HEK293 (cell line): ENCODE measurements at regions not wholly inside any gene's neighbourhood (a gene's known extent, or its start where the extent isn't known, plus 50 kb on each side); places are given as distances from the start of the nearest gene placed in this dataset.

Source experiments
- CTCF ChIA-PET: fragments of 350-600 bp; formaldehyde crosslinking; extraction: SDS; loops from one replicate; lab custom pipeline; 2021; ENCODE audit warnings: antibody characterized with exemption; lab: Yijun Ruan, JAX
- POLR2A ChIA-PET: fragments of 300-600 bp; formaldehyde crosslinking; extraction: SDS; loops from one replicate; lab custom pipeline; 2020; ENCODE audit warnings: antibody characterized with exemption, inconsistent platforms; lab: Yijun Ruan, JAX
- H3K27ac ChIP-seq: fragments of 200-500 bp; sonication (Bioruptor generic); 2 replicates; pipeline ENCODE4 v1.5.1; 2014; ENCODE audit warnings: low read depth, low read length, control low read depth, inconsistent platforms; ENCODE audit errors: extremely low read depth
- H3K36me3 ChIP-seq, 2 experiments: fragments of 200-500 bp in 1 of 2; sonication (Bioruptor generic) in 1 of 2; 1 replicate in 1 of 2; 2 replicates in 1 of 2; pipeline ENCODE4 v1.5.1; 2014 to 2017; ENCODE audit warnings: inconsistent platforms in 2 of 2, low read length in 2 of 2; ENCODE audit not compliant: control insufficient read depth in 2 of 2, insufficient read depth in 1 of 2
- H3K4me1 ChIP-seq: fragments of 200-500 bp; sonication (Bioruptor generic); 2 replicates; pipeline ENCODE4 v1.5.1; 2014; ENCODE audit warnings: mild to moderate bottlenecking, low read length, inconsistent platforms; ENCODE audit not compliant: control insufficient read depth, insufficient read depth
- H3K4me3 ChIP-seq: 2 replicates; pipeline ENCODE4 v1.5.1; 2011; ENCODE audit warnings: low read depth, mild to moderate bottlenecking, control low read depth, low read length, moderate library complexity
- H3K9me3 ChIP-seq: fragments of 200-500 bp; sonication (Bioruptor generic); 2 replicates; pipeline ENCODE4 v1.5.1; 2014; ENCODE audit warnings: low read depth, low read length, inconsistent platforms; ENCODE audit not compliant: control insufficient read depth, insufficient read depth
- BCL11B ChIP-seq: fragments of 450-650 bp; formaldehyde crosslinking; IDR thresholded peaks from 2 replicates; pipeline ENCODE4 v1.5.1; 2016; ENCODE audit warnings: low read depth, missing biosample characterization, missing genetic modification characterization
- GLIS2 ChIP-seq: fragments of 450-650 bp; formaldehyde crosslinking; IDR thresholded peaks from 2 replicates; pipeline ENCODE4 v1.5.1; 2016; ENCODE audit warnings: missing biosample characterization, missing genetic modification characterization
- TRIM28 ChIP-seq: IDR thresholded peaks from 2 replicates; pipeline ENCODE4 v1.6.1; 2011; ENCODE audit warnings: low read length, control low read depth, borderline replicate concordance
- YY2 ChIP-seq: fragments of 450-650 bp; formaldehyde crosslinking; IDR thresholded peaks from 2 replicates; pipeline ENCODE4 v1.5.1; 2016; ENCODE audit warnings: missing biosample characterization, missing genetic modification characterization
- ZBTB20 ChIP-seq: fragments of 450-650 bp; formaldehyde crosslinking; IDR thresholded peaks from 2 replicates; pipeline ENCODE4 v1.5.1; 2016; ENCODE audit warnings: missing biosample characterization, missing genetic modification characterization
- ZEB2 ChIP-seq: fragments of 450-650 bp; formaldehyde crosslinking; IDR thresholded peaks from 2 replicates; pipeline ENCODE4 v1.5.1; 2016; ENCODE audit warnings: missing biosample characterization, missing genetic modification characterization
- ZNF155 ChIP-seq: fragments of 450-650 bp; formaldehyde crosslinking; IDR thresholded peaks from 2 replicates; pipeline ENCODE4 v1.5.1; 2016; ENCODE audit warnings: missing biosample characterization, missing genetic modification characterization
- ZNF175 ChIP-seq: fragments of 450-650 bp; formaldehyde crosslinking; IDR thresholded peaks from 2 replicates; pipeline ENCODE4 v1.5.1; 2016; ENCODE audit warnings: missing biosample characterization, missing genetic modification characterization
- ZNF239 ChIP-seq: fragments of 450-650 bp; formaldehyde crosslinking; IDR thresholded peaks from 2 replicates; pipeline ENCODE4 v1.5.1; 2016; ENCODE audit warnings: missing biosample characterization, missing genetic modification characterization
- ZNF266 ChIP-seq: fragments of 450-650 bp; formaldehyde crosslinking; IDR thresholded peaks from 2 replicates; pipeline ENCODE4 v1.5.1; 2016; ENCODE audit warnings: missing biosample characterization, missing genetic modification characterization, low read depth
- ZNF335 ChIP-seq: fragments of 450-650 bp; formaldehyde crosslinking; conservative IDR thresholded peaks from 2 replicates; pipeline ENCODE4 v1.5.1; 2016; ENCODE audit warnings: missing biosample characterization, missing genetic modification characterization
- ZNF433 ChIP-seq: fragments of 450-650 bp; formaldehyde crosslinking; IDR thresholded peaks from 2 replicates; pipeline ENCODE4 v1.5.1; 2016; ENCODE audit warnings: missing biosample characterization, missing genetic modification characterization, low read depth
- ZNF510 ChIP-seq: fragments of 450-650 bp; formaldehyde crosslinking; IDR thresholded peaks from 2 replicates; pipeline ENCODE4 v1.5.1; 2018; ENCODE audit warnings: mild to moderate bottlenecking, missing genetic modification characterization, missing biosample characterization; ENCODE audit not compliant: insufficient replicate concordance
- ZNF596 ChIP-seq: fragments of 450-650 bp; IDR thresholded peaks from 2 replicates; pipeline ENCODE4 v1.5.0; 2018; ENCODE audit warnings: missing biosample characterization, mild to moderate bottlenecking, missing genetic modification characterization, moderate library complexity
- ZNF610 ChIP-seq: fragments of 450-650 bp; formaldehyde crosslinking; IDR thresholded peaks from 2 replicates; pipeline ENCODE4 v1.5.1; 2016; ENCODE audit warnings: missing biosample characterization, missing genetic modification characterization, borderline replicate concordance
- ZNF623 ChIP-seq: fragments of 450-650 bp; formaldehyde crosslinking; IDR thresholded peaks from 2 replicates; pipeline ENCODE4 v1.5.1; 2016; ENCODE audit warnings: missing biosample characterization, missing genetic modification characterization
- ZNF624 ChIP-seq: fragments of 450-650 bp; formaldehyde crosslinking; IDR thresholded peaks from 2 replicates; pipeline ENCODE4 v1.5.1; 2017; ENCODE audit warnings: missing biosample characterization, missing genetic modification characterization
- ZNF654 ChIP-seq: fragments of 450-650 bp; formaldehyde crosslinking; IDR thresholded peaks from 2 replicates; pipeline ENCODE4 v1.5.1; 2016; ENCODE audit warnings: low read depth, missing biosample characterization, missing genetic modification characterization
- ZNF791 ChIP-seq: fragments of 450-650 bp; formaldehyde crosslinking; IDR thresholded peaks from 2 replicates; pipeline ENCODE4 v1.5.1; 2016; ENCODE audit warnings: missing biosample characterization, missing genetic modification characterization
- ZSCAN23 ChIP-seq: fragments of 450-650 bp; formaldehyde crosslinking; IDR thresholded peaks from 2 replicates; pipeline ENCODE4 v1.5.1; 2016; ENCODE audit warnings: missing biosample characterization, missing genetic modification characterization
- TF ChIP-seq, protein P1 (sequence below): fragments of 450-650 bp; formaldehyde crosslinking; IDR thresholded peaks from 2 replicates; pipeline ENCODE4 v1.5.1; 2017; ENCODE audit warnings: missing biosample characterization, mild to moderate bottlenecking, missing genetic modification characterization, moderate library complexity
- TF ChIP-seq, protein P2 (sequence below): fragments of 450-650 bp; formaldehyde crosslinking; IDR thresholded peaks from 2 replicates; pipeline ENCODE4 v1.5.1; 2016; ENCODE audit warnings: missing biosample characterization, missing genetic modification characterization
- TF ChIP-seq, protein P3 (sequence below): fragments of 450-650 bp; formaldehyde crosslinking; IDR thresholded peaks from 2 replicates; pipeline ENCODE4 v1.5.1; 2016; ENCODE audit warnings: missing biosample characterization, missing genetic modification characterization
- TF ChIP-seq, protein P4 (sequence below): fragments of 450-650 bp; formaldehyde crosslinking; IDR thresholded peaks from 2 replicates; pipeline ENCODE4 v1.5.1; 2016; ENCODE audit warnings: missing biosample characterization, missing genetic modification characterization

DNA sequence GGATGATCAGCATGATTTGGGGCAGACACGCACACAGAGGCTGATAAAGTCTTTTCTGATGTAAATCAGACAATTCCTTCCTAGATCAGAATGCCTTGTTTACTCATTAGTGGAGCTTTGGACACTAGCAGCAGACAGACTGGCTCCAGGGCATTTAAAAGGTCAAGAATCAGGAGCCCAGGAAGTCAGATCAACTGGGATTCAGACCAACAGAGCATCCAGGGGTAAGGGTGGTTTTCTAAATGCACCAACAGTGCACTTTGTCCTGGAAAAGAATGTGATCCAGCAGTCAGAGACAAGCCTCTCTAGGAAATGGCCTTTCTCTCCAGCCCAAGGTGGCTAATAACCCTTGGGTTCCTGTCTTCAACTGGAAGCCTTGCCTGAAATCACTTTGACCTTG lies 405.3 kb downstream of the MED13L start:
- Histone ChIP-seq H3K27ac (no peak overlapping the region), H3K4me3 (no peak overlapping the region), H3K9me3 (no peaks in the 10 kb centered on the region), H3K4me1 (no peaks in the 10 kb centered on the region), H3K36me3 (no peaks in the 10 kb centered on the region)
- POLR2A ChIA-PET: no interaction called here
- TF ChIP-seq ZNF335 (tag by site-specific recombination) (no peak), YY2 (tag by site-specific recombination) (no peak), ZNF239 (tag by site-specific recombination) (no peak), ZNF624 (tag by site-specific recombination) (no peak), ZSCAN23 (tag by site-specific recombination) (no peak), ZNF510 (tag by site-specific recombination) (no peak), GLIS2 (tag by site-specific recombination) (no peak), ZNF610 (tag by site-specific recombination) (no peak), ZNF433 (no peak)
- TF ChIP-seq, protein P1, sequence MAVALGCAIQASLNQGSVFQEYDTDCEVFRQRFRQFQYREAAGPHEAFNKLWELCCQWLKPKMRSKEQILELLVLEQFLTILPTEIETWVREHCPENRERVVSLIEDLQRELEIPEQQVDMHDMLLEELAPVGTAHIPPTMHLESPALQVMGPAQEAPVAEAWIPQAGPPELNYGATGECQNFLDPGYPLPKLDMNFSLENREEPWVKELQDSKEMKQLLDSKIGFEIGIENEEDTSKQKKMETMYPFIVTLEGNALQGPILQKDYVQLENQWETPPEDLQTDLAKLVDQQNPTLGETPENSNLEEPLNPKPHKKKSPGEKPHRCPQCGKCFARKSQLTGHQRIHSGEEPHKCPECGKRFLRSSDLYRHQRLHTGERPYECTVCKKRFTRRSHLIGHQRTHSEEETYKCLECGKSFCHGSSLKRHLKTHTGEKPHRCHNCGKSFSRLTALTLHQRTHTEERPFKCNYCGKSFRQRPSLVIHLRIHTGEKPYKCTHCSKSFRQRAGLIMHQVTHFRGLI (tag by site-specific recombination): no peak
- CTCF ChIA-PET: interaction anchor here (0.5 to 2.0 kb wide), 11 partner anchors 8 to 286 kb away, joined by 3 to 16 read pairs (median 4); no protein-coding TSS in a partner anchor

DNA sequence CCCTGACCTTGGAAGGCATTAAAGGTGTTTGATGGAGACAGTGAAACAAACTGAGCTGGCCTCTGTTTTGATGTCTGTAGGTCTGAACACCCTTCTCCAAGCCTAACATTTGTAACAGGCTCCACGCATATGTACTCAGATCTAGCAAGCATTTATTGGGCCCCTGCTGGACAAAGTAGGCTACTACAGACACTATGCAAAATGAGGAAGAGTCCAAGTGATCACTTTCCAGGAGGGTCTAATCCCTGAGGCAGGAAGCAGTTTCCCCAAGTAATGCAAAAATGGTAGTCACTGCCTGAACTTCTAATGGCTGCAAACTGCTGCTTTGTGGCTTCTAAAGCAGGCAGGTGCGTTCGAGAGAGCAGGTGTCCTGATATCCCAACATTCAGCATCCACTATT lies 405.8 kb downstream of the MED13L start:
- TF ChIP-seq ZNF266 (tag by site-specific recombination) (no peak), ZNF155 (no peak), BCL11B (no peak), ZNF791 (no peak), ZEB2 (no peak), ZBTB20 (tag by site-specific recombination) (no peak), TRIM28 (peak; percentile 58), ZNF654 (tag by site-specific recombination) (no peak), ZNF623 (tag by site-specific recombination) (no peak), ZNF175 (tag by site-specific recombination) (no peak), ZNF596 (no peak)
- TF ChIP-seq, protein P2, sequence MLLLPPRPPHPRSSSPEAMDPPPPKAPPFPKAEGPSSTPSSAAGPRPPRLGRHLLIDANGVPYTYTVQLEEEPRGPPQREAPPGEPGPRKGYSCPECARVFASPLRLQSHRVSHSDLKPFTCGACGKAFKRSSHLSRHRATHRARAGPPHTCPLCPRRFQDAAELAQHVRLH (tag by site-specific recombination): no peak
- TF ChIP-seq, protein P3, sequence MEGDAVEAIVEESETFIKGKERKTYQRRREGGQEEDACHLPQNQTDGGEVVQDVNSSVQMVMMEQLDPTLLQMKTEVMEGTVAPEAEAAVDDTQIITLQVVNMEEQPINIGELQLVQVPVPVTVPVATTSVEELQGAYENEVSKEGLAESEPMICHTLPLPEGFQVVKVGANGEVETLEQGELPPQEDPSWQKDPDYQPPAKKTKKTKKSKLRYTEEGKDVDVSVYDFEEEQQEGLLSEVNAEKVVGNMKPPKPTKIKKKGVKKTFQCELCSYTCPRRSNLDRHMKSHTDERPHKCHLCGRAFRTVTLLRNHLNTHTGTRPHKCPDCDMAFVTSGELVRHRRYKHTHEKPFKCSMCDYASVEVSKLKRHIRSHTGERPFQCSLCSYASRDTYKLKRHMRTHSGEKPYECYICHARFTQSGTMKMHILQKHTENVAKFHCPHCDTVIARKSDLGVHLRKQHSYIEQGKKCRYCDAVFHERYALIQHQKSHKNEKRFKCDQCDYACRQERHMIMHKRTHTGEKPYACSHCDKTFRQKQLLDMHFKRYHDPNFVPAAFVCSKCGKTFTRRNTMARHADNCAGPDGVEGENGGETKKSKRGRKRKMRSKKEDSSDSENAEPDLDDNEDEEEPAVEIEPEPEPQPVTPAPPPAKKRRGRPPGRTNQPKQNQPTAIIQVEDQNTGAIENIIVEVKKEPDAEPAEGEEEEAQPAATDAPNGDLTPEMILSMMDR (tag by site-specific recombination): peak; percentile 47; the same call in 1 of the 2 replicates
- TF ChIP-seq, protein P4, sequence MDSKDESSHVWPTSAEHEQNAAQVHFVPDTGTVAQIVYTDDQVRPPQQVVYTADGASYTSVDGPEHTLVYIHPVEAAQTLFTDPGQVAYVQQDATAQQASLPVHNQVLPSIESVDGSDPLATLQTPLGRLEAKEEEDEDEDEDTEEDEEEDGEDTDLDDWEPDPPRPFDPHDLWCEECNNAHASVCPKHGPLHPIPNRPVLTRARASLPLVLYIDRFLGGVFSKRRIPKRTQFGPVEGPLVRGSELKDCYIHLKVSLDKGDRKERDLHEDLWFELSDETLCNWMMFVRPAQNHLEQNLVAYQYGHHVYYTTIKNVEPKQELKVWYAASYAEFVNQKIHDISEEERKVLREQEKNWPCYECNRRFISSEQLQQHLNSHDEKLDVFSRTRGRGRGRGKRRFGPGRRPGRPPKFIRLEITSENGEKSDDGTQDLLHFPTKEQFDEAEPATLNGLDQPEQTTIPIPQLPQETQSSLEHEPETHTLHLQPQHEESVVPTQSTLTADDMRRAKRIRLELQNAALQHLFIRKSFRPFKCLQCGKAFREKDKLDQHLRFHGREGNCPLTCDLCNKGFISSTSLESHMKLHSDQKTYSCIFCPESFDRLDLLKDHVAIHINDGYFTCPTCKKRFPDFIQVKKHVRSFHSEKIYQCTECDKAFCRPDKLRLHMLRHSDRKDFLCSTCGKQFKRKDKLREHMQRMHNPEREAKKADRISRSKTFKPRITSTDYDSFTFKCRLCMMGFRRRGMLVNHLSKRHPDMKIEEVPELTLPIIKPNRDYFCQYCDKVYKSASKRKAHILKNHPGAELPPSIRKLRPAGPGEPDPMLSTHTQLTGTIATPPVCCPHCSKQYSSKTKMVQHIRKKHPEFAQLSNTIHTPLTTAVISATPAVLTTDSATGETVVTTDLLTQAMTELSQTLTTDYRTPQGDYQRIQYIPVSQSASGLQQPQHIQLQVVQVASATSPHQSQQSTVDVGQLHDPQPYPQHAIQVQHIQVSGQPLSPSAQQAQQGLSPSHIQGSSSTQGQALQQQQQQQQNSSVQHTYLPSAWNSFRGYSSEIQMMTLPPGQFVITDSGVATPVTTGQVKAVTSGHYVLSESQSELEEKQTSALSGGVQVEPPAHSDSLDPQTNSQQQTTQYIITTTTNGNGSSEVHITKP: peak; percentile 95
- H3K27ac ChIP-seq: no peak overlapping the region
- no peaks in the 10 kb centered on the region for H3K36me3 ChIP-seq
- ChIA-PET POLR2A (no interaction called here), CTCF (interaction anchor here (0.5 to 2.0 kb wide), 12 partner anchors 9 to 1257 kb away, joined by 3 to 16 read pairs (median 3); no protein-coding TSS in a partner anchor)
- H3K9me3 ChIP-seq: no peaks in the 10 kb centered on the region
- no peak overlapping the region for H3K4me3 ChIP-seq
- no peaks in the 10 kb centered on the region for H3K4me1 ChIP-seq
